H1 (cell line): ENCODE measurements at regions not wholly inside any gene's neighbourhood (a gene's known extent, or its start where the extent isn't known, plus 50 kb on each side); places are given as distances from the start of the nearest gene placed in this dataset.

Experiments used
- CTCF ChIA-PET: fragments of 300-600 bp; sonication (Branson Sonifier 250); formaldehyde crosslinking; loops from one replicate; lab custom pipeline; 2021; ENCODE audit not compliant: partially characterized antibody; lab: Charles Lee
- POLR2A ChIA-PET: fragments of 300-600 bp; sonication (Branson Sonifier 250); formaldehyde crosslinking; loops from one replicate; lab custom pipeline; 2021; ENCODE audit warnings: inconsistent platforms; ENCODE audit not compliant: partially characterized antibody; lab: Charles Lee
- DNase-seq, 2 experiments: peaks; one replicate each; pipeline versions ENCODE4 v3.0.0 to v3.0.0-alpha.2; 2010 to 2022; ENCODE audit warnings: low spot score in 2 of 2, low read depth in 1 of 2, mixed read lengths in 1 of 2
- FAIRE-seq: peaks from 2 replicates; lab custom pipeline; 2011; peaks lifted over from hg19 to GRCh38; lab: Jason Lieb, UNC
- H2AFZ ChIP-seq: 2 replicates; pipeline ENCODE4 v1.8.1; 2012; ENCODE audit warnings: low read length, inconsistent platforms
- H2AK5ac ChIP-seq: 2 replicates; pipeline ENCODE4 v1.6.1; 2013; ENCODE audit warnings: low read depth, low read length
- H2BK120ac ChIP-seq: replicated peaks from 2 replicates; pipeline ENCODE3; 2013; ENCODE audit warnings: low read depth, low read length, inconsistent platforms
- H2BK12ac ChIP-seq: 2 replicates; pipeline ENCODE4 v1.6.1; 2013; ENCODE audit warnings: low read depth, low read length
- H2BK15ac ChIP-seq: 2 replicates; pipeline ENCODE4 v1.6.1; 2013; ENCODE audit warnings: low read length
- H2BK20ac ChIP-seq: 2 replicates; pipeline ENCODE4 v1.6.1; 2013; ENCODE audit warnings: low read length
- H2BK5ac ChIP-seq: 2 replicates; pipeline ENCODE4 v1.6.1; 2013; ENCODE audit warnings: low read depth, low read length
- H3K14ac ChIP-seq: 2 replicates; pipeline ENCODE4 v1.6.1; 2013; ENCODE audit warnings: inconsistent platforms; ENCODE audit not compliant: insufficient read length
- H3K18ac ChIP-seq: 2 replicates; pipeline ENCODE4 v1.6.1; 2013; ENCODE audit warnings: low read length; ENCODE audit errors: extremely low read depth
- H3K23ac ChIP-seq: 2 replicates; pipeline ENCODE4 v1.6.1; 2013; ENCODE audit warnings: inconsistent platforms; ENCODE audit not compliant: insufficient read length
- H3K23me2 ChIP-seq: 2 replicates; pipeline ENCODE4 v1.6.1; 2013; ENCODE audit warnings: low read depth, low read length
- H3K27ac ChIP-seq: 2 replicates; pipeline ENCODE4 v1.6.1; 2011; ENCODE audit warnings: low read depth, low read length, inconsistent platforms
- H3K27me3 ChIP-seq, 4 experiments: replicated peaks in 1 of 4; 1 replicate in 1 of 4; 2 replicates in 3 of 4; pipeline versions ENCODE4 v1.6.1 to v1.8.1; 2011 to 2013; ENCODE audit warnings: low read length in 3 of 4, mild to moderate bottlenecking in 3 of 4, inconsistent platforms in 2 of 4, mixed read lengths in 2 of 4, moderate library complexity in 1 of 4; ENCODE audit not compliant: control insufficient read depth in 3 of 4, insufficient read depth in 3 of 4; ENCODE audit errors: extremely low read depth in 1 of 4
- H3K36me3 ChIP-seq, 4 experiments: 2 replicates each; pipeline versions ENCODE4 v1.6.1 to v1.8.1; 2011 to 2013; ENCODE audit warnings: mild to moderate bottlenecking in 4 of 4, low read length in 3 of 4, moderate library complexity in 2 of 4, control low read depth in 1 of 4, inconsistent platforms in 1 of 4; ENCODE audit not compliant: insufficient read depth in 4 of 4, control insufficient read depth in 2 of 4
- H3K4ac ChIP-seq: replicated peaks from 2 replicates; pipeline ENCODE3; 2013; ENCODE audit warnings: low read length, low read depth, mixed read lengths, inconsistent platforms; ENCODE audit not compliant: insufficient read length
- H3K4me1 ChIP-seq, 4 experiments: replicated peaks in 1 of 4; 1 replicate in 1 of 4; 2 replicates in 3 of 4; pipeline versions ENCODE4 v1.6.1 to v1.8.1; 2011 to 2013; ENCODE audit warnings: low read length in 3 of 4, inconsistent platforms in 2 of 4, mixed read lengths in 1 of 4; ENCODE audit not compliant: insufficient read depth in 4 of 4, control insufficient read depth in 3 of 4
- H3K4me2 ChIP-seq, 2 experiments: 2 replicates each; pipeline versions ENCODE4 v1.6.1 to v1.8.1; 2011 to 2013; ENCODE audit warnings: low read depth in 2 of 2, low read length in 2 of 2, control low read depth in 1 of 2, inconsistent platforms in 1 of 2, mild to moderate bottlenecking in 1 of 2; ENCODE audit not compliant: insufficient read depth in 1 of 2
- H3K4me3 ChIP-seq, 4 experiments: fragments of 200-600, 300-600 bp in 1 of 4; sonication (generic), shearing (Covaris generic), sonication (Bioruptor Twin) in 1 of 4; 2 replicates each; pipeline versions ENCODE4 v1.5.1 to v1.8.1; 2011 to 2016; ENCODE audit warnings: low read length in 4 of 4, low read depth in 3 of 4, control low read depth in 2 of 4, inconsistent platforms in 2 of 4, mild to moderate bottlenecking in 2 of 4, mixed read lengths in 1 of 4, moderate library complexity in 1 of 4; ENCODE audit not compliant: insufficient read depth in 2 of 4; ENCODE audit errors: extremely low read depth in 1 of 4
- H3K56ac ChIP-seq: replicated peaks from 2 replicates; pipeline ENCODE3; 2013; ENCODE audit warnings: low read depth, mild to moderate bottlenecking, mixed read lengths, low read length, inconsistent platforms; ENCODE audit not compliant: insufficient read length
- H3K79me1 ChIP-seq: 2 replicates; pipeline ENCODE4 v1.6.1; 2013; ENCODE audit warnings: low read depth, low read length, control low read depth
- H3K79me2 ChIP-seq, 2 experiments: 2 replicates each; pipeline versions ENCODE4 v1.6.1 to v1.8.1; 2012 to 2013; ENCODE audit warnings: low read length in 2 of 2, mild to moderate bottlenecking in 2 of 2, inconsistent platforms in 1 of 2; ENCODE audit not compliant: insufficient read depth in 2 of 2, control insufficient read depth in 1 of 2
- H3K9ac ChIP-seq, 4 experiments: replicated peaks in 1 of 4; 1 replicate in 1 of 4; 2 replicates in 3 of 4; pipeline versions ENCODE4 v1.6.1 to v1.8.1; 2011 to 2013; ENCODE audit warnings: low read depth in 3 of 4, low read length in 3 of 4, control low read depth in 2 of 4, mild to moderate bottlenecking in 2 of 4, moderate library complexity in 2 of 4, inconsistent platforms in 1 of 4; ENCODE audit errors: extremely low read depth in 1 of 4
- H3K9me3 ChIP-seq, 2 experiments: 2 replicates each; pipeline versions ENCODE4 v1.6.1 to v1.8.1; 2012 to 2013; ENCODE audit warnings: mild to moderate bottlenecking in 2 of 2, moderate library complexity in 2 of 2, control low read depth in 1 of 2, inconsistent platforms in 1 of 2, low read depth in 1 of 2, low read length in 1 of 2, mixed read lengths in 1 of 2; ENCODE audit not compliant: insufficient read depth in 2 of 2
- H4K20me1 ChIP-seq, 2 experiments: replicated peaks in 1 of 2; 2 replicates each; pipeline versions ENCODE3 to v1.8.1; 2011 to 2013; ENCODE audit warnings: inconsistent platforms in 2 of 2, low read length in 2 of 2, mild to moderate bottlenecking in 1 of 2; ENCODE audit not compliant: insufficient read depth in 2 of 2, control insufficient read depth in 1 of 2
- H4K5ac ChIP-seq: 2 replicates; pipeline ENCODE4 v1.6.1; 2013; ENCODE audit warnings: low read length, low read depth, mixed read lengths, inconsistent platforms; ENCODE audit not compliant: insufficient read length
- H4K8ac ChIP-seq: 2 replicates; pipeline ENCODE4 v1.8.0; 2013; ENCODE audit warnings: mild to moderate bottlenecking, moderate library complexity, low read length, inconsistent platforms; ENCODE audit not compliant: insufficient read depth; ENCODE audit errors: extremely low read depth
- H4K91ac ChIP-seq: replicated peaks from 2 replicates; pipeline ENCODE3; 2013; ENCODE audit warnings: low read length, mixed read lengths, inconsistent platforms; ENCODE audit not compliant: insufficient read length
- BACH1 ChIP-seq: IDR thresholded peaks from 2 replicates; pipeline ENCODE4 v1.6.1; 2012; ENCODE audit warnings: low read length, improper control_type of control experiment
- CBX5 ChIP-seq: fragments of 300-800, 300-1000 bp; sonication (generic); IDR thresholded peaks from 2 replicates; pipeline ENCODE4 v1.7.1; 2016; ENCODE audit warnings: antibody characterized with exemption, low read length, low read depth
- CHD2 ChIP-seq: IDR thresholded peaks from 2 replicates; pipeline ENCODE4 v1.6.1; 2012; ENCODE audit warnings: low read length, improper control_type of control experiment
- CREB1 ChIP-seq: IDR thresholded peaks from 2 replicates; pipeline ENCODE4 v1.6.1; 2012; ENCODE audit warnings: inconsistent platforms
- CTBP2 ChIP-seq: IDR thresholded peaks from 2 replicates; pipeline ENCODE4 v1.7.0; 2011; ENCODE audit warnings: borderline replicate concordance, mild to moderate bottlenecking, moderate library complexity, mixed read lengths, low read length; ENCODE audit not compliant: insufficient read depth, insufficient read length
- JUN ChIP-seq: IDR thresholded peaks from 2 replicates; pipeline ENCODE4 v1.6.1; 2011; ENCODE audit warnings: low read depth, mild to moderate bottlenecking, improper control_type of control experiment, low read length
- SIRT6 ChIP-seq: IDR thresholded peaks from one replicate; pipeline ENCODE4 v1.7.1; 2012; ENCODE audit warnings: low read length, inconsistent platforms
- SRF ChIP-seq: IDR thresholded peaks from 2 replicates; pipeline ENCODE4 v1.6.1; 2011; ENCODE audit warnings: mild to moderate bottlenecking, low read depth, low read length, moderate library complexity
- TAF1 ChIP-seq: IDR thresholded peaks from 2 replicates; pipeline ENCODE4 v1.6.1; 2011; ENCODE audit warnings: mild to moderate bottlenecking, low read depth, low read length
- TF ChIP-seq, protein P1 (sequence below): IDR thresholded peaks from 2 replicates; pipeline ENCODE4 v1.6.1; 2011; ENCODE audit warnings: low read depth, mild to moderate bottlenecking, low read length; ENCODE audit not compliant: insufficient read depth

DNA sequence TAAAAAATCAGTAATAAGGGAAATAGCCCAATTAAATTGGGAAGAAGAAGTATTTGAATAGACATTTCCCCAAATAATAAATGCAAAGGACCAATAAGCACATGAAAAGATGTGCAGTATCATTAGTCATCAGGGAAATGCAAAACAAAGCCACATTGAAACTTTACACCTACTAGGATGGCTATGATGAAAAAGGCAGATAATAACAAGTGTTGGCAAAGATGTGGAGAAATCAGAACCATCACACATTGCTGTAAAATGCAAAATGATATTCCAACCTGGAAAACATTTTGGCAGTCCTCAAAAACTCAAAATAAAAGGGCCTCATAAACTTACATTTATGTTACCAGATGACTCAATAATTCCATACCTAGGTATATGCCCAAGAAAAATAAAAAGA lies 131.1 kb upstream of the G2E3 start:
- ChIA-PET POLR2A (no interaction called here), CTCF (no interaction called here)
- no peaks in the 10 kb centered on the region for H3K79me1 ChIP-seq
- H2BK120ac ChIP-seq = no peak overlapping the region
- no peak overlapping the region for H2AFZ ChIP-seq
- no peak overlapping the region for H2BK12ac ChIP-seq
- H2BK5ac ChIP-seq = no peak overlapping the region
- no peaks in the 10 kb centered on the region for H3K23me2 ChIP-seq
- no peak overlapping the region for H3K4me2 ChIP-seq
- no peak overlapping the region for H3K14ac ChIP-seq
- no peak overlapping the region for H3K23ac ChIP-seq
- DNase-seq (no peak), FAIRE-seq (no peak)
- H3K9me3 ChIP-seq = no peaks in the 10 kb centered on the region
- no peak overlapping the region for H2BK20ac ChIP-seq
- no peak overlapping the region for H4K91ac ChIP-seq
- H3K9ac ChIP-seq = no peak overlapping the region
- H3K4me1 ChIP-seq = no peaks in the 10 kb centered on the region; a peak in 1 of 7 replicates
- no peak overlapping the region for H3K18ac ChIP-seq
- no peak overlapping the region for H3K4ac ChIP-seq
- no peak overlapping the region for H3K27ac ChIP-seq
- H4K20me1 ChIP-seq = no peaks in the 10 kb centered on the region
- H3K79me2 ChIP-seq = no peaks in the 10 kb centered on the region
- H2AK5ac ChIP-seq = no peak overlapping the region
- H4K8ac ChIP-seq = no peak overlapping the region
- TF ChIP-seq CREB1 (no peak), JUN (no peak), BACH1 (no peak), SIRT6 (no peak), SRF (no peak), CBX5 (no peak), TAF1 (no peak), CHD2 (no peak), CTBP2 (no peak)
- TF ChIP-seq, protein P1, sequence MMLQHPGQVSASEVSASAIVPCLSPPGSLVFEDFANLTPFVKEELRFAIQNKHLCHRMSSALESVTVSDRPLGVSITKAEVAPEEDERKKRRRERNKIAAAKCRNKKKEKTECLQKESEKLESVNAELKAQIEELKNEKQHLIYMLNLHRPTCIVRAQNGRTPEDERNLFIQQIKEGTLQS = no peak
- no peak overlapping the region for H3K56ac ChIP-seq
- H2BK15ac ChIP-seq = no peak overlapping the region
- no peak overlapping the region for H3K4me3 ChIP-seq
- no peaks in the 10 kb centered on the region for H3K36me3 ChIP-seq
- no peaks in the 10 kb centered on the region for H3K27me3 ChIP-seq
- H4K5ac ChIP-seq = no peak overlapping the region
